HUES6 (cell line): ENCODE measurements at regions not wholly inside any gene's neighbourhood (a gene's known extent, or its start where the extent isn't known, plus 50 kb on each side); places are given as distances from the start of the nearest gene placed in this dataset.

Experiments used
- H3K27ac ChIP-seq: 2 replicates; pipeline ENCODE4 v1.7.0; 2013; ENCODE audit warnings: low read depth, mild to moderate bottlenecking, low read length, inconsistent platforms
- H3K27me3 ChIP-seq: 2 replicates; pipeline ENCODE4 v1.6.1; 2013; ENCODE audit warnings: low read length; ENCODE audit not compliant: control insufficient read depth, insufficient read depth
- H3K36me3 ChIP-seq: 2 replicates; pipeline ENCODE4 v1.6.1; 2013; ENCODE audit warnings: low read length; ENCODE audit not compliant: control insufficient read depth, insufficient read depth
- H3K4me1 ChIP-seq: 2 replicates; pipeline ENCODE4 v1.6.1; 2013; ENCODE audit warnings: low read length; ENCODE audit not compliant: control insufficient read depth, insufficient read depth
- H3K4me3 ChIP-seq: 2 replicates; pipeline ENCODE4 v1.5.1; 2013; ENCODE audit warnings: low read depth, low read length
- H3K9ac ChIP-seq: one replicate; pipeline ENCODE4 v1.6.1; 2013; ENCODE audit warnings: mild to moderate bottlenecking, low read length
- H3K9me3 ChIP-seq: 2 replicates; pipeline ENCODE4 v1.6.1; 2013; ENCODE audit warnings: low read depth, low read length; ENCODE audit not compliant: control insufficient read depth, insufficient read depth

- Histone ChIP-seq H3K9me3 (no peaks in the 10 kb centered on the region), H3K36me3 (no peaks in the 10 kb centered on the region), H3K27me3 (no peaks in the 10 kb centered on the region), H3K9ac (no peak overlapping the region), H3K4me1 (no peaks in the 10 kb centered on the region), H3K27ac (no peak overlapping the region), H3K4me3 (no peak overlapping the region)
These were observed 467.3 kb downstream of the TAF11L14 start for GRCh38 chr5:18101532-18101931.

- Histone ChIP-seq H3K9me3 (no peaks in the 10 kb centered on the region), H3K27me3 (no peaks in the 10 kb centered on the region), H3K4me3 (no peak overlapping the region), H3K9ac (no peak overlapping the region), H3K4me1 (no peaks in the 10 kb centered on the region), H3K36me3 (no peaks in the 10 kb centered on the region), H3K27ac (no peak overlapping the region)
These were observed 468.5 kb downstream of the TAF11L14 start for GRCh38 chr5:18102733-18103132.

DNA sequence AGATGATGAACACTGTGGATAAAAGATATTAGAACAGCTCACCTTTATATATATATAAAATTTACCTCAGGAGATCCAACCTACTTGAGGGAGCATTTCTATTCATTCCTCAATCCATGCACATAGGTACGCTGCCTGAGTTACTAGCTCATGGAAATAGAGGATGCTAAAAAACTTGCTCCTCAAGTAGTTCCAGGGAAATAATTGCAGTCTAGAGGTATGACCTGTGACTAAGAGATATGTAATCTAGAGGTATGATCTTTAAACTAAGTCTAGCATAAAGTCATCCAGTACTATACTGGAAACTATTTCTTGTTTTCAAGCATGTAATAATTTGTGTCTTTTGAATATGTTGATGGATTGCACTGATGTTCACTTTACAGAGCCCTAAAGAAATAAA lies 471.2 kb downstream of the TAF11L14 start:
- H3K27me3 ChIP-seq, result no peaks in the 10 kb centered on the region
- H3K27ac ChIP-seq, result no peak overlapping the region
- H3K36me3 ChIP-seq, result no peaks in the 10 kb centered on the region
- H3K4me1 ChIP-seq, result no peaks in the 10 kb centered on the region
- no peaks in the 10 kb centered on the region for H3K9me3 ChIP-seq
- no peak overlapping the region for H3K9ac ChIP-seq
- no peak overlapping the region for H3K4me3 ChIP-seq

GRCh38 chr5:18111906-18112465 lies 477.7 kb downstream of the TAF11L14 start:
- H3K36me3 ChIP-seq, result no peaks in the 10 kb centered on the region

DNA sequence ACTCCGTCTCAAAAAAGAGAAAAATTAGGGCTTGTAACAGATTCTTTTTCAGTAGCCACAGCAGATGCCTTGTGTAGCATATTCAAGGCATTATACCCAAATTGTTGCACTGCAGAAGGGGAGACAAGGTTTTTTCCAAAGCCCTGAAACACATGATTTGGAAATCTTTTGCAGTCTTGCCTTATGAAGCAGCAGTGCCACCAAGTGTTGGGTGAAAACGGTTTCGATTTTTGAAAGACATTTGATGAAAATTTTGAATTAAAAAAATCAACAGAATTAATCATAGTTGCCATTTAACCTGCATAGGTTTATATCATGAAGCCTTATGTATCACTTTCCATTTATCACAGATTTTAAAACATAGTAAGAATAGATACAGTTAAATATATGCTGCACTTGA lies 479.5 kb downstream of the TAF11L14 start:
- Histone ChIP-seq H3K36me3 (no peaks in the 10 kb centered on the region), H3K9ac (no peak overlapping the region), H3K4me1 (peaks cover 5% of the 10 kb centered on the region; the same call in 1 of the 2 replicates), H3K27ac (no peak overlapping the region), H3K4me3 (no peak overlapping the region), H3K9me3 (no peaks in the 10 kb centered on the region), H3K27me3 (no peaks in the 10 kb centered on the region)

More at GRCh38 chr5:18111906-18112465, 477.7 kb downstream of the TAF11L14 start:
- Histone ChIP-seq H3K4me1 (peaks cover 4% of the 10 kb centered on the region; the same call in 1 of the 2 replicates), H3K27ac (no peak overlapping the region), H3K4me3 (no peak overlapping the region), H3K9ac (no peak overlapping the region), H3K9me3 (no peaks in the 10 kb centered on the region), H3K27me3 (no peaks in the 10 kb centered on the region)

- no peaks in the 10 kb centered on the region for H3K27me3 ChIP-seq
- H3K9me3 ChIP-seq, result no peaks in the 10 kb centered on the region
- peaks cover 11% of the 10 kb centered on the region for H3K4me1 ChIP-seq
- H3K36me3 ChIP-seq, result no peaks in the 10 kb centered on the region
- H3K9ac ChIP-seq, result no peak overlapping the region
- no peak overlapping the region for H3K27ac ChIP-seq
- no peak overlapping the region for H3K4me3 ChIP-seq
These were observed 480.0 kb downstream of the TAF11L14 start for GRCh38 chr5:18114151-18114757.

DNA sequence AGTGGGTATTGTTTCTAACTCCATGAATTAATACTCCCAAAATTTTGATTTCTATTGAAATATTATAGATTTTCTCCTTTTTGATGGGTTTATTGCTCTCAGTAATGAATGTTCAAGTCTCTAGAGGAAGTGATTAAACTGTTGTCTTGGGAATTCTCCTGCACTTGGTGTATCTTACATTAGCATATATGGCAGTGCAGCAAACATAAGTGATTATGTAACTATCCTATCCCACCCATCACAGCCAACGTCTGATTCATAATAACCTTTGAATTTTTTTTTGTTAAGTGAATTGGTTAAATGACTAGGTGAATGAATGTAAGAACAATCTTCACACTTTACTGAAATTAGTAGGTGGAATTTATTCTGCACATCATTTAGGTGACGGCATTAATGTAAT lies 483.7 kb downstream of the TAF11L14 start:
- Histone ChIP-seq H3K4me1 (peaks cover 15% of the 10 kb centered on the region), H3K27me3 (no peaks in the 10 kb centered on the region), H3K4me3 (no peak overlapping the region), H3K36me3 (no peaks in the 10 kb centered on the region), H3K27ac (no peak overlapping the region), H3K9ac (no peak overlapping the region), H3K9me3 (no peaks in the 10 kb centered on the region)

- H3K4me1 ChIP-seq, result peaks cover 15% of the 10 kb centered on the region
- H3K9ac ChIP-seq, result no peak overlapping the region
- no peaks in the 10 kb centered on the region for H3K9me3 ChIP-seq
- H3K27me3 ChIP-seq, result no peaks in the 10 kb centered on the region
- no peak overlapping the region for H3K4me3 ChIP-seq
- H3K27ac ChIP-seq, result no peak overlapping the region
- H3K36me3 ChIP-seq, result no peaks in the 10 kb centered on the region
These were observed 485.0 kb downstream of the TAF11L14 start for GRCh38 chr5:18119156-18119785.

DNA sequence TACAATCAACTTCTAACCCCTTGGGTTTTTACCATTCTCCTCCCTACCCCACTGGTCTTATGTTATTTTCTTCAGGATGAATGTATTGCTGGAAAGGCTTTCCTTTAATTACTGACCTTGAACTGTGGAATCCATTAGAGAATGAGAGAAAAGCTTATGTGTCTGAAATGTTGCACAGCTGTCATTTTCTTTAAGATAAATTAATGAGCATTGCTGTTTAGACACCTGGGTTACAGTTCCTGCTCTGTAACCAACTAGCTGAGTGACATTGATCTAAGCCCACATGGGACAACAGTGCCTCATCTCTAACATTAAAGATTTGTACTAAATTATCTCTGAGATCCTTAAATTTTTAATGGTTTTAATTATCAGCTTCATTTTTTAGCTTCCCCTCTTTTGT lies 507.0 kb downstream of the TAF11L14 start:
- H3K27ac ChIP-seq, result no peak overlapping the region
- no peaks in the 10 kb centered on the region for H3K4me1 ChIP-seq
- peaks cover 17% of the 10 kb centered on the region for H3K9me3 ChIP-seq
- H3K27me3 ChIP-seq, result no peaks in the 10 kb centered on the region
- H3K4me3 ChIP-seq, result no peak overlapping the region
- no peak overlapping the region for H3K9ac ChIP-seq
- no peaks in the 10 kb centered on the region for H3K36me3 ChIP-seq

DNA sequence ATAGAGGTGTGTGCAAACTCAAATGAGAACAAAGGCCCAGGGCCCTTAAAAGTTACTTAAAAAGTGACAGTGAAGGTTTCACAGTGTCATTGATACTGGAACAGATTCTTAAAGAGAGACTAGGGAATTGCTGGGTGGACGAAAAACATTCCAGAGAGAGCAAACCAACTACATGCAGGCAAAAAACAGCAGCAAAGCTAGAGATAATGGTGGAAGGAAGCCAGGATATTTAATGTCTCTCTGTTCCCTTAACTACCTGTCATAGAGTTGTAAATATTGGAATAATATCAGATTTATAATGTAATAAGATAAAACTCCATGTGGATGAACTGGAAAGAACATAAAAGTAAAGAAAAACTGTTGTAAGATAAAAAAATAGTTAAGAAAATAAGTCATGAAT lies 508.6 kb downstream of the TAF11L14 start:
- no peak overlapping the region for H3K9ac ChIP-seq

DNA sequence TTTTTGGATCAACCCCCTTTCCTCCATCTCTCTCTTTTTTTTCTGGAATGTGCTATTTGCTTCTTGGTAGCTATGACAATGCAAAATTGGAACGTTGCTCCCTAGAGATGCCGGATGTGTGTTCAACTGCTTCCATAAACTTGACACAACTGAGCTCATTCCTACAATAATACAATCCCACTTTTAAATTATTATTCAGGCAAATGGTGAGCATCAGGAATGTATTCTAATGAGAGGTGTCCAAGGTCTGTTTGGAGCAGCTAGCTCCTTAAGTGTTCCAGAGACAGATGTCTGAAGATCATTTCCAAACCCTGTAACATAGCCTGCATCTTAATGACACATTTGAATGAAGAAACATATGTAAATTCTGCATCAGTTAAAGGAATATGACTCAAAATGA lies 518.4 kb downstream of the TAF11L14 start:
- Histone ChIP-seq H3K9me3 (peaks cover 4% of the 10 kb centered on the region; the same call in 1 of the 2 replicates), H3K4me3 (no peak overlapping the region), H3K36me3 (no peaks in the 10 kb centered on the region), H3K27ac (no peak overlapping the region), H3K4me1 (no peaks in the 10 kb centered on the region), H3K27me3 (no peaks in the 10 kb centered on the region), H3K9ac (no peak overlapping the region)

More for the DNA sequence above, 508.6 kb downstream of the TAF11L14 start:
- Histone ChIP-seq H3K9me3 (peaks cover 12% of the 10 kb centered on the region), H3K36me3 (no peaks in the 10 kb centered on the region), H3K4me1 (no peaks in the 10 kb centered on the region), H3K27ac (no peak overlapping the region), H3K27me3 (no peaks in the 10 kb centered on the region), H3K4me3 (no peak overlapping the region)
